Muscle layer of duodenum (tissue), 2 donors: ENCODE measurements at regions not wholly inside any gene's neighbourhood (a gene's known extent, or its start where the extent isn't known, plus 50 kb on each side); places are given as distances from the start of the nearest gene placed in this dataset.

Source experiments
- H3K27ac ChIP-seq: one replicate; pipeline ENCODE4 v1.7.0; 2013; ENCODE audit warnings: mild to moderate bottlenecking, low read length
- H3K27me3 ChIP-seq: one replicate; pipeline ENCODE4 v1.7.0; 2013; ENCODE audit warnings: low read depth, mild to moderate bottlenecking, control low read depth, low read length
- H3K36me3 ChIP-seq, 2 donors: one replicate each; pipeline ENCODE4 v1.7.0; 2013; ENCODE audit warnings: low read length in 2 of 2, control low read depth in 1 of 2, mild to moderate bottlenecking in 1 of 2; ENCODE audit not compliant: insufficient read depth in 2 of 2, control insufficient read depth in 1 of 2
- H3K4me1 ChIP-seq, 2 donors: one replicate each; pipeline ENCODE4 v1.7.0; 2013; ENCODE audit warnings: low read length in 2 of 2, mild to moderate bottlenecking in 2 of 2, control low read depth in 1 of 2, moderate library complexity in 1 of 2; ENCODE audit not compliant: insufficient read depth in 2 of 2, control insufficient read depth in 1 of 2
- H3K4me3 ChIP-seq, 2 donors: one replicate each; pipeline ENCODE4 v1.7.0; 2013; ENCODE audit warnings: low read length in 2 of 2, low read depth in 1 of 2, mild to moderate bottlenecking in 1 of 2
- H3K9me3 ChIP-seq, 2 donors: one replicate each; pipeline ENCODE4 v1.7.0; 2013; ENCODE audit warnings: low read length in 2 of 2, control low read depth in 1 of 2, mild to moderate bottlenecking in 1 of 2; ENCODE audit not compliant: control insufficient read depth in 1 of 2
- donor health status: healthy.

DNA sequence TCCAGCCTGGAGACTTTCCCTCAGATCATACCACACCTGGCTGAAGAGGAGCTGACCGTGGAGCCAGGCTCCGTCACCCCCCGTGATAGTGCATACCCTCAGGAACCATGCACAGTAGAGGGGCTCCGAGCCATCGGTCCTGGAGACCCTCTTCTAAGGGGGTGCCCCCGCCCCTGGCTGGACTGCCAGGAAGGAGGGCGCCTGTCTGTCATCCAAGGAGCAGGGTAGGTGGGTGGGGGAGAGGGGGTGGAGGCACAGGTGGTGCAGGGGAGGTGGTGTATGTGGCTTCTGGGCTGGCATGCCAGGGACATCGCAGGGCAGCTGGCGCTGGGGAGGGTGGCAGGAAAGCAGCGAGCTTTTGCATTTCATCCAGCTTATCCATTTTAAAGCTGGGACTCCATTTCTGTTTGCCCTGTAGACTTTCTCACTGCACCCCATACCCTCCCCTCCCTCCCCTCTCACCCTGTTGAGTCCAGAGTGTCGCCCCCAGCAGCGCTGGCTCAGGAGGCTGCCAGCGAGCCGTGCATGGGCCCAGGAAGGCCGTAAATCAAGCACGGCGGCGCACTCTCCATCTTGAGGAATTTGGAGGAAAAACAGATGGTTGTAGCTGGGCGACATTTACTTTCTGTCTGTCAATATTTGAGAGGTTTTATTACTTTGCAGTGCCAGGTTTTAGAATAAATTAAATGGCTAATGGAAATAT lies 56.2 kb upstream of the HS6ST1 start:
- H3K9me3 ChIP-seq = no peaks in the 10 kb centered on the region
- no peak overlapping the region for H3K4me3 ChIP-seq
- no peak overlapping the region for H3K27ac ChIP-seq
- H3K4me1 ChIP-seq = peaks cover 13 to 36% of the 10 kb centered on the region in 2 donors
- no peaks in the 10 kb centered on the region for H3K27me3 ChIP-seq
- no peaks in the 10 kb centered on the region for H3K36me3 ChIP-seq

DNA sequence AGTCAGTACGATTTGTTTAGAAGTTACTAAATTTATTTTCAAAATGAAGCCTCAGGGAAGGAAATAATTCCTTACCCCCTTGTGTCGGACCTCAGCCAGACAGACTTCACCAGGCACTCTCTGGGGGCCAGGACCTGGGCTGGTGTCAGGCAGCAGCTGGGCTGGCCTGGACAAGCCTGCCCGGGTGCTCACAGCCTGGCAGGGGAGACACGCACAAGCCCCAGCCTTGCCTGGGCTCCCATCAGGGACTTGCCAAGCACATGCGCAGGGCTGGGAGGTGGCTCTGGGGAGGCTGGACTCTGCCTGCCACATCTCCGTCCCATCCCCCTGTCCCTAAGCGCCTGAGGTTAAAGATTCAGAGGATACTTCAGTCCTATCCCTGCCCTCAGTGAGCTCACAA lies 56.8 kb upstream of the HS6ST1 start:
- H3K27ac ChIP-seq = no peak overlapping the region
- H3K4me1 ChIP-seq = peaks cover 11 to 40% of the 10 kb centered on the region in 2 donors
- no peak overlapping the region for H3K4me3 ChIP-seq
- no peaks in the 10 kb centered on the region for H3K36me3 ChIP-seq
- H3K27me3 ChIP-seq = no peaks in the 10 kb centered on the region
- H3K9me3 ChIP-seq = no peaks in the 10 kb centered on the region

DNA sequence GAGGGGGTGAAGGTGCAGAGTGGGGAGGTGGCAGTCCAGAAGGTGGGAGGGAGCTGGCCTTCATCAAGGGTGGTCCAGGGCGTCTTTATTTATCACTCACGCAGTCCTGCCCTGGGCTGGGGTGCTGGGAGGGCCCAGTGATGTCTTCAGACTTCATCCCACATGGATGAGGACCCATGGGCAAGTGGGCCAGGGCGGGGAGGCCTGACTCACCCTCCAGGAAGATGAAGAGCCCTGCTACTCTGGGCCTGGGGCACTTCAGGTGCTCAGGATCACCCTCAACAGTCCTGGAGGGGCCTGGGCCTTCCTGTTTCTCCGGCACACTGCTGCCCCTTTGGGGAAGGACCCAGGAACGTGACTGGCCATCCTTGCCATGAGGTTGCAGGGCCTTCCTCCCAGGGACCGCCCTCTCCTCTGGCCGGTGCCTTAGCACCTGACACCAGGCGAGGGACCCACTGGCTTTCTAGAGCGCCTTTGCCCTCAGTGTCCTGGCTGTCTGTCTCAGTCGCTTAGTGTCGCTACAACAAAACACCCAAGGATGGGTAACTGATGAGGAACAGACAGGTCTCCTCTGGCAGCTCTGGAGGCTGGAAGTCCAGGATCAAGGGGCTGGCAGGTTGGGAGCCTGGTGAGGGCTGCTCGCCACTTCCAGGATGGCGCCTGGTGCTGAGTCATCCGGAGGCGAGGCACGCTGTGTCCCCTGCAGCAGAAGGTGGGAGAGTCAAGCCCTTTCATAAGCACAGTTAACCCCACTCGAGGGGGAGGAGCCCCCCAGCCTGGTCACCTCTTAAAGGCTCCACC lies 57.8 kb upstream of the HS6ST1 start:
- Histone ChIP-seq H3K36me3 (no peaks in the 10 kb centered on the region), H3K27me3 (no peaks in the 10 kb centered on the region), H3K9me3 (no peaks in the 10 kb centered on the region), H3K4me3 (no peak overlapping the region), H3K4me1 (peaks cover 11 to 40% of the 10 kb centered on the region in 2 donors), H3K27ac (no peak overlapping the region)

DNA sequence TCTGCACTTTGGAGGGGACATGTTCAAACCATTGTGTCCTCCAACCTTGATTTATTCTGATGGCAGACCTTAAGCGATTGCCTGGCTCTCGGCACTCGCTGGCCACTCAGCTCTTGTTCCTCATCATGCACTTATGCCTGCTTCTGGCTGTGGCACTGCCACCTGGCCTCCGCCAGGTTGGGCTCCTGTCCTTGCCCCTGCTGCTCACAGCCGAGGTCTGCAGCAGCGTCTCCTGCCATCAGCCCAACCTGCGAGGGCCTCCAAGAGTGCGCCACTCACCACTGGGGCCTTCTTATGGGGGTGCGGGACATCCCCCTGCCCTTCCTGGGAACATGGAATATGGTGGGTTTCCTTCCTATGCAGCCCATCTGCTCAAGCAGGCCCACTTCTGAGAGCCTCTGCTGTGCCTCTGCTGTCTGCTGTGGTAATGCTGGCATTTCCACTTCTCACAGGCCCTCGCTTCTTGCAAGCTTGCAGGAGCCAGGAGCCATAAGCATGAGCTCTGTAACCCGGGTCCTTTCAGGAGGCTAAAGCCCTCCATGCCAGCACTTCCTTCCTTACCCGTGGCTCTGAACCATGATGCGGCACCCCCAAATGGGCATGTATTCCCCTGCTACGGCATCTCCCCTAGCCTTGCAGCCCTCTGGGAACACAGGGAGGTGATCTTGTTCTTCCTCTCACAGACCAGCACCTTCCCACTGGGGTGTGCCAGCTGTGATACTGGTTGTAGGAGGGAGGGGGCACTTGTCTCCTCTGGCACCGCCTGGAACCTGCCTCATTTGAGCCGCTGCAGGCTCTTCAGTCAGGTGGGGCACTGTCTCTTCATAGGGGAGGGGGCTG lies 58.6 kb upstream of the HS6ST1 start:
- H3K27me3 ChIP-seq = no peaks in the 10 kb centered on the region
- no peak overlapping the region for H3K4me3 ChIP-seq
- peaks cover 11 to 40% of the 10 kb centered on the region in 2 donors for H3K4me1 ChIP-seq
- no peak overlapping the region for H3K27ac ChIP-seq
- H3K36me3 ChIP-seq = no peaks in the 10 kb centered on the region
- H3K9me3 ChIP-seq = no peaks in the 10 kb centered on the region

DNA sequence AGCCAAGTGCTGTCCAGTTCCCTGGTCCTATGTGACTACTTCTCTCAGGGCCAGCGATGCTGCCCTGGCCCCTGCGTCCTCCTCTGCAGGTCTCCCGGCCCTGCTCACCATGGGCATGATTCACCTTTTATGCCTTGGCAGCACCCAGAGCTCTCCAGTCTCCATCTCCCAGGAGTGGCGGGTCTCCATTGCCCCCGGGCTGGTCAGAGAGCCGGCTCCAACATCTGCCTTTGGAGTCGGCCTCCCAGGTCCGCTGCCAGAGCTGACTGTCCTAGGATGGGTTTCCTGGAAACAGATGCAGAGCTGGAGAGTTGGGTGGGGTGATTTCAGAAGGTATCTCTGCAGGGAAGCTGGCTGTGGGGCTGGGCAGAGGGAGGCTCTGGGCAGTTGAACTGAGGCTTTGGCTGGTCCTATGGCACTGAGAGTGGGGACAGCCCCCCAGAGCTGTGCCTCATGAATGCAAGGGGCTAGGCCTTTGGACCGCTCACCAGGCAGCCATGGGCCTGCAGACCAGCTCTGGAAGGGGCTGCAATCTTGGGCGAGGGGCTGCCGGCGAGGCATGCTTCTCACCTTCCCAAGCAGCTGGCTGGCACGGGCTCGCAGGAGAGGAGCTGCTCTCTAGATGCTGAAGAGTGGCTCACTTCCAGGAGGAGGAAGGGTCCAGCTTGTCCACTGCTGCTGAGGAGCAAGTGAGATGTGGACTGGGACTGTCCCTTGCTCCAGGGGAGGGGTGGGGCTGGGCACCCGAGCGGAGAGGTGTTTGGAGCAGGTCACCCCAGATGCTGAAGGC lies 59.8 kb upstream of the HS6ST1 start:
- no peaks in the 10 kb centered on the region for H3K9me3 ChIP-seq
- no peak overlapping the region for H3K4me3 ChIP-seq
- H3K36me3 ChIP-seq = no peaks in the 10 kb centered on the region
- peaks cover 11 to 36% of the 10 kb centered on the region in 2 donors for H3K4me1 ChIP-seq
- H3K27me3 ChIP-seq = no peaks in the 10 kb centered on the region
- H3K27ac ChIP-seq = no peak overlapping the region

DNA sequence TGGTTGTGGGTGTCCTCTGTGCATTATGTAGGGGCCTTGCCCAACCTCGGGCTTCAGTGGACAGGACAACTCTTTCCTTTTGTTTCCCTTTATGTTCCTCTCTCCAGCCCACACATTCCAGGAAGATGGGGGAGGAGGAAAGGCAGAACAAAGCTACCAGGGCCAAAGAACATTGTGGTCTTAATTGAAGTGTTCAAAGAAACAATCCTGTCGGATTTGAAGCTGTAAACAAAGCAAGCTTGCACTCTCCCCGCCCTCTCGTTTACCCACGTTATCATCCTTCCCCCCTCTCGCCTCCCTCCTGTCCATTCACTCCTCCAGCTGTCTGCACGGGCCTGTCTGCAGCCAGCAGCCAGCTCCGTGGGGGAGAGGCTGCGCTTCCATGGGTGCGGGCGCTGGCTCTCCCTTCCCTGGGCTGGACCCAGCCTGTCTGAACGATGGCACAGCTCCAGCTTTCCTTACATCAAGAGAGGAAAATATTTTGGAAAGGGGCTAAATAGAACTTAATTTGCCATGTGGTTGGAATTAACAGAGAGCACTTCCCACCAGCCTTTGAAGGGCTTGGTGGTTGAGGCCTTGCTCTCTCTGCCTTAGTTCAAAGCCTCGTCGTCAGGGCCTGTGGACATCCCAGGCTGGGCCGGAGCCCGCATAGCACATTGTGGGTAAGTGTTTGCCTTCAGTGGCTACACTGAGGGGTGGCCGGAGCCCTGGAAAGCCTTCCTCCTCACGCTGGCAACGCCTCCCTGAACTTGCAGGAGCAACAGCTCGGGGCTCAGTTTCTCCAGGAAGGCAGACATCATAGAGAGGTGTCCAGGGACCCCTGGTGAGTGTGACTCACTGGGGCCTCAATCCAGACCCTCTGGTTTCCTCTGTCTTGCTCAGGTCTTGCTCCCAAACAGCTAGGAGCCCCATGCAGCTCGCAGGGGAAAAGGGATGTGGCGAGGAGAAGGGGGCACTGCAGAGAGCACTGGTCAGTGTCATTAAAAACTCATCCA lies 60.6 kb upstream of the HS6ST1 start:
- no peak overlapping the region for H3K27ac ChIP-seq
- H3K27me3 ChIP-seq = no peaks in the 10 kb centered on the region
- H3K4me1 ChIP-seq = peaks cover 11 to 30% of the 10 kb centered on the region in 2 donors

DNA sequence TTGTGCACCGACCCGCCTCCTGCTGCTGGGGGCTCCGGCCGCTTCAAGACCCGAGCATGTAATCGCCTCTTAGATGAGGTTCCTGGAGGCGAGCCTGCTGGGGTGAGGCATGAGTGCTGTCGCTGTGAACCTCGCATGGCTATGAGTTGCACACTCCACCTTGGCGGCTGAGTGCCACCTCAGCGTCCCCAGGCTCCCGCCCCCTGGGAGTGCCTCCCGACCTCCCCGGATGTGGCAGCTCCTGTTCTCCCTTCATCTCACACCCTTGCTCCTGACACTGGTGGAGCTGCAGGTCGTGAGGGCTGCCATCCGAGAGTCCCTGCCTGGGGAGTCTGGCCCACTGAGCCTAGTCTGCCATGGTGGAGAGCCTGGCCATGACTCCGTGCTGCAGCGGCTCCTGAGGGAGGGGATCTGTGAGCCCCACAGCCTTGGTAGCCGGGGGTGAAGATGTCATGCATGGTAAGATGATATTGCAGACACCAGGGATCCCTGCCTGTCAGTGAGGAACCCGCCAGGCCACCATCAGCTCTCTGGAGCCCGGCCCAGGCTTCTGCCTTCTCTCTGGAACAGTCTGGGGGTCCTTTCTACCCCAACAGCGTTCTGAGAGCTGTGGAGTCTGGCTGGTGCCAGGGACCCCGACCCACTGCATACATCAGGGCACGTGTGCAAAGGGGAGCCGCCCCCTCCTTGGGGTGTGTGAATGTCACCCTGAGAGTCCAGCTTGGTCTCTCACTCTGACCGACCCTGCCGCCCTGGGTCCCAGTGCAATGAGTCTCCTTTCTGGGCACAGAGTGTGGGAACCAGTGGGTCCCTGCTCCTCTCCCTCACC lies 61.6 kb upstream of the HS6ST1 start:
- Histone ChIP-seq H3K27ac (no peak overlapping the region), H3K4me1 (peaks cover 11 to 21% of the 10 kb centered on the region in 2 donors), H3K27me3 (no peaks in the 10 kb centered on the region)

More for the DNA sequence above, 60.6 kb upstream of the HS6ST1 start:
- no peaks in the 10 kb centered on the region for H3K9me3 ChIP-seq
- no peaks in the 10 kb centered on the region for H3K36me3 ChIP-seq
- H3K4me3 ChIP-seq = no peak overlapping the region

DNA sequence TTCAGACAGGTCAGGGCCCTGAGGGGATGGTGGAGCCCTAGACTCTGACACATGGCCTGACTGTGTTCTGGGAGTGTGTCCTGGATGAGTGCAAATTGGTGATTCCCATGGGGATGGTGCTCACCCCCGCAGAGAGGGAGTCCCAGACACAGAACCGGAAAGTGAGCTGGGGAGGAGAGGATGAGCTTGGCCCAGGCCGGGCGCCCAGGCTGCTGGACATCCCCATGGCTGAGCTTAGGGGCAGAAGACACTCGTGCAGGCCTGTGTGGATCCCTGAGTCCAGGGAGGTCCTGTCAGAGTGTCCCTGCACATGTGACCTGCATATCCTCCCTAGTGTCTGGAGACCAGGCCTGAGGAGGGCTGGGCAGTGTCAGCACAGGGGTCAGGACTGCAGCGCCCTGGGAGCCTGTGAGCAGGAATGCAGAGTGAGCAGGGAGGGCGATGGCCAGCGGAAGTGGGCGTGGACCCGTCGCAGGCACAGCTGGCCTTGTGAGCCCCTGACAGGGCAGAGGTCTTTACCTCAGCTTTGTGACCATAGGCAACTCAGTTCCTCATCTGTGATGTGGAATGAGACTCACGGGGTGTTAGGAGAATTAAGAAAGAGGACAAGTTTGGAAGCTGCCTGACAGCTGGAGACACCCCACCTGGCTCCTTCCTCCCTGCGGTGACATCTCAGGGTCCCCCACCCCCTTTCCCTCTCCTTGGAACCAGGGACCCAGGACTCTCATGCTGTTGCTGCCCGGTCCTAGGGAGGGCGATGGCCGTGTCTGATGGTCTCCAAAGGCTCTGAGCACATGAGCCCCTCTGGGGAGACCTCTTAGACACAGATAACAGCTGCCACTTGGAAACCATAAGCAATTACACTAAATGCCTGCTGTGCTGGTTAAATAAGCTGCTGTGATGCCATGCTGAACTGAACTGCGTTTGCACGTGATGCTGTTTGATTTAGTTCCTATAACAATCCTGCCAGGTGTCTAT lies 62.6 kb upstream of the HS6ST1 start:
- H3K4me1 ChIP-seq = peaks cover 11 to 21% of the 10 kb centered on the region in 2 donors

More for the DNA sequence above, 61.6 kb upstream of the HS6ST1 start:
- Histone ChIP-seq H3K9me3 (no peaks in the 10 kb centered on the region), H3K36me3 (no peaks in the 10 kb centered on the region), H3K4me3 (no peak overlapping the region)

DNA sequence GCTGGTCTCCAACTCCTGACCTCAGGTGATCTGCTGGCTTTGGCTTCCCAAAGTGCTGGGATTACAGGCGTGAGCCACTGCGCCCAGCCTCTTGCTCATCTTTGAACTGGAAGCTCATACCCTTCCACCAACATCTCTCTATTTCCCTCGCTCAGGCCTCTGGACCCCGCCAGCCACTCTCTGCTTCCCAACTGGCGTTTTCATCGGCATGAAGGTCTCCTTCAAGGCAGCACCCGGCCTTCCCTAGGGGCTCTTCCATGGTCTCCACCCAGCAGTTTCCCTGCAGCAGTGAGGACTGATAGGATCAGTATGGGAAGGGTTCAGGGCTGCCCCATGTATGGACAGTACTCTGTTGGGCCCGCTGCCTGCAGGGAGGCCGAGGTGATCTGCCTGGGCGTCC lies 65.8 kb upstream of the HS6ST1 start:
- Histone ChIP-seq H3K27me3 (no peaks in the 10 kb centered on the region), H3K4me3 (no peak overlapping the region), H3K9me3 (no peaks in the 10 kb centered on the region), H3K27ac (no peak overlapping the region), H3K36me3 (no peaks in the 10 kb centered on the region), H3K4me1 (peaks cover 2 to 8% of the 10 kb centered on the region in 2 donors)

More for the DNA sequence above, 62.6 kb upstream of the HS6ST1 start:
- Histone ChIP-seq H3K27me3 (no peaks in the 10 kb centered on the region), H3K36me3 (no peaks in the 10 kb centered on the region), H3K9me3 (no peaks in the 10 kb centered on the region), H3K27ac (no peak overlapping the region), H3K4me3 (no peak overlapping the region)
